CD14-positive monocyte (primary cell): ENCODE measurements at regions not wholly inside any gene's neighbourhood (a gene's known extent, or its start where the extent isn't known, plus 50 kb on each side); places are given as distances from the start of the nearest gene placed in this dataset.
A peak's percentile ranks its signal among the peaks of the same experiment; 100 is the strongest.
"Not testable (repeated sequence)": the region's sequence is repeated elsewhere in the genome, so short reads cannot be mapped to it uniquely, and the experiment has no call there.

Experiments
- DNase-seq, 3 donors: peaks; one replicate each; pipeline ENCODE4 v3.0.0-alpha.2; 2011 to 2022
- H2AFZ ChIP-seq: 2 replicates; pipeline ENCODE4 v1.6.0; 2012; ENCODE audit warnings: mild to moderate bottlenecking, low read depth, low read length, inconsistent platforms; ENCODE audit not compliant: insufficient read depth, poor library complexity, severe bottlenecking
- H3K27ac ChIP-seq, 2 donors: 1 replicate in 1 of 2; 2 replicates in 1 of 2; pipeline ENCODE4 v1.5.1; 2012 to 2013; ENCODE audit warnings: low read length in 2 of 2, control low read depth in 1 of 2, inconsistent platforms in 1 of 2, low read depth in 1 of 2, mild to moderate bottlenecking in 1 of 2
- H3K27me3 ChIP-seq, 2 donors: one replicate each; pipeline versions ENCODE4 v1.6.0 to v1.6.1; 2011 to 2013; ENCODE audit warnings: low read length in 2 of 2; ENCODE audit not compliant: control insufficient read depth in 2 of 2, insufficient read depth in 2 of 2
- H3K36me3 ChIP-seq, 2 donors: replicated peaks in 1 of 2; 1 replicate in 1 of 2; 2 replicates in 1 of 2; pipeline versions ENCODE4 v1.5.1 to v1.6.1; 2012 to 2013; ENCODE audit warnings: low read length in 2 of 2, control low read depth in 1 of 2, inconsistent platforms in 1 of 2, mild to moderate bottlenecking in 1 of 2; ENCODE audit not compliant: insufficient read depth in 2 of 2, control insufficient read depth in 1 of 2
- H3K4me1 ChIP-seq, 2 donors: 1 replicate in 1 of 2; 2 replicates in 1 of 2; pipeline versions ENCODE4 v1.5.1 to v1.6.1; 2012 to 2013; ENCODE audit warnings: low read length in 2 of 2, control low read depth in 1 of 2, inconsistent platforms in 1 of 2, mild to moderate bottlenecking in 1 of 2, moderate library complexity in 1 of 2; ENCODE audit not compliant: insufficient read depth in 2 of 2, control insufficient read depth in 1 of 2
- H3K4me2 ChIP-seq: replicated peaks from 2 replicates; pipeline ENCODE3; 2012; ENCODE audit warnings: low read length, moderate library complexity, mild to moderate bottlenecking; ENCODE audit not compliant: poor library complexity, severe bottlenecking; ENCODE audit errors: extremely low read depth
- H3K4me3 ChIP-seq, 3 experiments: fragments of 200-600 bp in 1 of 3; sonication (generic) in 1 of 3; replicated peaks in 1 of 3; 1 replicate in 2 of 3; 2 replicates in 1 of 3; pipeline ENCODE4 v1.5.1; 2011 to 2013; ENCODE audit warnings: low read length in 3 of 3, mild to moderate bottlenecking in 3 of 3, control low read depth in 2 of 3, low read depth in 2 of 3, inconsistent platforms in 1 of 3, moderate library complexity in 1 of 3
- H3K79me2 ChIP-seq: 2 replicates; pipeline ENCODE4 v1.6.0; 2012; ENCODE audit warnings: mild to moderate bottlenecking, control low read depth, inconsistent platforms, low read length, moderate library complexity; ENCODE audit not compliant: insufficient read depth
- H3K9ac ChIP-seq: 2 replicates; pipeline ENCODE4 v1.6.0; 2017; ENCODE audit warnings: low read length, mild to moderate bottlenecking; ENCODE audit not compliant: insufficient read depth, poor library complexity, severe bottlenecking
- H3K9me3 ChIP-seq, 2 donors: replicated peaks in 1 of 2; 1 replicate in 1 of 2; 2 replicates in 1 of 2; pipeline versions ENCODE4 v1.5.1 to v1.6.1; 2012 to 2013; ENCODE audit warnings: low read length in 2 of 2, control low read depth in 1 of 2; ENCODE audit not compliant: control insufficient read depth in 1 of 2, insufficient read depth in 1 of 2
- H4K20me1 ChIP-seq: 2 replicates; pipeline ENCODE4 v1.6.0; 2012; ENCODE audit warnings: mild to moderate bottlenecking, low read length, control low read depth, moderate library complexity; ENCODE audit not compliant: insufficient read depth
- H3K27ac Mint-ChIP-seq, 7 donors: one replicate each; pipeline ENCODE4 v1.8.0; 2020; ENCODE audit warnings: mild to moderate bottlenecking in 7 of 7, mixed read lengths in 7 of 7, moderate library complexity in 6 of 7, inconsistent platforms in 2 of 7
- H3K27me3 Mint-ChIP-seq, 3 donors: one replicate each; pipeline ENCODE4 v1.8.0; 2021 to 2022; ENCODE audit warnings: low read depth in 3 of 3, mild to moderate bottlenecking in 3 of 3, mixed read lengths in 3 of 3, moderate library complexity in 3 of 3, inconsistent platforms in 1 of 3
- H3K36me3 Mint-ChIP-seq, 2 donors: one replicate each; pipeline ENCODE4 v1.8.0; 2020; ENCODE audit warnings: mixed read lengths in 2 of 2, inconsistent platforms in 1 of 2, mild to moderate bottlenecking in 1 of 2
- H3K4me1 Mint-ChIP-seq: one replicate; pipeline ENCODE4 v1.8.0; 2020; ENCODE audit warnings: mild to moderate bottlenecking, mixed read lengths
- H3K4me3 Mint-ChIP-seq, 2 donors: one replicate each; pipeline ENCODE4 v1.8.0; 2020; ENCODE audit warnings: mild to moderate bottlenecking in 2 of 2, mixed read lengths in 2 of 2, moderate library complexity in 1 of 2
- H3K9me3 Mint-ChIP-seq, 7 donors: one replicate each; pipeline ENCODE4 v1.8.0; 2020 to 2022; ENCODE audit warnings: mixed read lengths in 7 of 7, mild to moderate bottlenecking in 6 of 7, moderate library complexity in 6 of 7, inconsistent platforms in 2 of 7
- CTCF ChIP-seq: fragments of 200-600 bp; IDR thresholded peaks from one replicate; pipeline ENCODE4 v1.8.0; 2022; ENCODE audit warnings: antibody characterized with exemption, mild to moderate bottlenecking
- WGBS: methylation state at CpG from one replicate; pipeline ENCODE4 v1.1.5; 2013; ENCODE audit warnings: missing lambda C conversion rate; ENCODE audit not compliant: insufficient coverage; 5-methylcytosine and 5-hydroxymethylcytosine counted together
- intact Hi-C, 2 donors: fragments of 100-400 bp; cut with micrococcal nuclease; formaldehyde crosslinking; loops; one replicate each; pipeline versions ENCODE4 v1.15.0 to v1.15.1; 2023

- intact Hi-C loops: no loop called here
- WGBS: 54% methylated on average over 11 of the region's 13 CpGs
- Mint-ChIP-seq H3K27me3 (peaks cover 45 to 65% (median 46%) of the 10 kb centered on the region in 3 donors), H3K36me3 (no peaks in the 10 kb centered on the region), H3K27ac (no peak overlapping the region), H3K4me1 (no peaks in the 10 kb centered on the region), H3K4me3 (peak overlapping the region in 1 of 2 donors; percentile 64), H3K9me3 (peaks cover 0 to 5% (median 0%) of the 10 kb centered on the region in 7 donors)
- DNase-seq: no peak
- no peak overlapping the region for H3K4me3 ChIP-seq
- no peaks in the 10 kb centered on the region for H3K9me3 ChIP-seq
- H3K36me3 ChIP-seq: no peaks in the 10 kb centered on the region
- H3K27me3 ChIP-seq: peaks cover 0 to 27% of the 10 kb centered on the region in 2 donors
- H3K79me2 ChIP-seq: no peaks in the 10 kb centered on the region
- H3K27ac ChIP-seq: no peak overlapping the region
- no peak overlapping the region for H2AFZ ChIP-seq
- H4K20me1 ChIP-seq: no peaks in the 10 kb centered on the region
- H3K4me1 ChIP-seq: peaks cover 0 to 5% of the 10 kb centered on the region in 2 donors
- no peak for TF ChIP-seq CTCF
- H3K4me2 ChIP-seq: no peak overlapping the region
- H3K9ac ChIP-seq: no peak overlapping the region
These were observed 358.5 kb downstream of the TMEM121 start for GRCh38 chr14:105884808-105885281.

GRCh38 chr14:105885561-105886320 is 359.4 kb downstream of the TMEM121 start:
- Histone ChIP-seq H2AFZ (no peak overlapping the region), H4K20me1 (no peaks in the 10 kb centered on the region), H3K4me2 (no peak overlapping the region), H3K9me3 (no peaks in the 10 kb centered on the region), H3K36me3 (no peaks in the 10 kb centered on the region), H3K4me1 (no peaks in the 10 kb centered on the region), H3K9ac (no peak overlapping the region), H3K4me3 (no peak overlapping the region), H3K79me2 (no peaks in the 10 kb centered on the region), H3K27me3 (peaks cover 0 to 20% of the 10 kb centered on the region in 2 donors), H3K27ac (no peak overlapping the region)
- intact Hi-C loops: no loop called here
- WGBS: 40% methylated on average over 15 of the region's 23 CpGs
- Mint-ChIP-seq H3K4me3 (no peak overlapping the region), H3K27ac (peak overlapping the region in 2 of 7 donors; percentile 50 to 53), H3K27me3 (peaks cover 46 to 65% (median 48%) of the 10 kb centered on the region in 3 donors), H3K36me3 (no peaks in the 10 kb centered on the region), H3K4me1 (no peaks in the 10 kb centered on the region), H3K9me3 (peaks cover 0 to 5% (median 0%) of the 10 kb centered on the region in 7 donors)
- TF ChIP-seq CTCF: no peak
- no peak for DNase-seq

- H3K4me1 Mint-ChIP-seq, H3K4me3 ChIP-seq, H3K9me3 Mint-ChIP-seq, H4K20me1 ChIP-seq, H3K27ac Mint-ChIP-seq, H3K9ac ChIP-seq, H3K4me2 ChIP-seq, H3K4me3 Mint-ChIP-seq, DNase-seq, H2AFZ ChIP-seq, H3K27ac ChIP-seq, intact Hi-C loops, H3K4me1 ChIP-seq, H3K9me3 ChIP-seq, H3K36me3 ChIP-seq, H3K79me2 ChIP-seq, H3K36me3 Mint-ChIP-seq: not testable (repeated sequence)
- 20% methylated on average over 1 of the region's 4 CpGs for WGBS
- H3K27me3 Mint-ChIP-seq: peaks cover 46 to 65% (median 48%) of the 10 kb centered on the region in 3 donors
- H3K27me3 ChIP-seq: peaks cover 0 to 22% of the 10 kb centered on the region in 2 donors
These were observed 360.4 kb downstream of the TMEM121 start for GRCh38 chr14:105886791-105887191.
